HepG2 (cell line): ENCODE measurements at regions not wholly inside any gene's neighbourhood (a gene's known extent, or its start where the extent isn't known, plus 50 kb on each side); places are given as distances from the start of the nearest gene placed in this dataset.
A peak's percentile ranks its signal among the peaks of the same experiment; 100 is the strongest.

Experiments
- ATAC-seq: fragments of 200-7000 bp; cut with Tn5 transposase; 3 replicates; pipeline ENCODE4 v1.9.1; 2020; ENCODE audit warnings: mild to moderate bottlenecking, moderate library complexity
- BruUV-seq: library from RNA; stranded (reverse); fragments of 400-500 nt; replicated peaks from 2 replicates; lab custom pipeline; 2021; lab: Mats Ljungman, UMichigan
- CTCF ChIA-PET: fragments of 300-600 bp; formaldehyde crosslinking; extraction: SDS; loops from one replicate; lab custom pipeline; 2021; ENCODE audit warnings: low total read pairs, inconsistent platforms, low intra/inter-chr PET ratio; lab: Yijun Ruan, JAX
- POLR2A ChIA-PET: fragments of 350-600 bp; sonication (Branson Sonifier 250); formaldehyde crosslinking; loops from one replicate; lab custom pipeline; 2020; ENCODE audit warnings: antibody characterized with exemption, inconsistent platforms; lab: Yijun Ruan, JAX
- DNase-seq: peaks from one replicate; pipeline ENCODE4 v3.0.0-alpha.2; 2015; ENCODE audit warnings: low spot score
- FAIRE-seq: peaks from 3 replicates; lab custom pipeline; 2011; peaks lifted over from hg19 to GRCh38; lab: Jason Lieb, UNC
- H2AFZ ChIP-seq: one replicate; pipeline ENCODE4 v1.6.1; 2011; ENCODE audit warnings: low read length, inconsistent platforms
- H3K27ac ChIP-seq: fragments of 300-600 bp; 3 replicates; pipeline ENCODE4 v1.8.0; 2011; ENCODE audit warnings: mixed run types, mild to moderate bottlenecking, mixed read lengths, low read length, inconsistent platforms; ENCODE audit not compliant: insufficient read depth; ENCODE audit errors: extremely low read length
- H3K27me3 ChIP-seq, 2 experiments: fragments of 200-600 bp in 1 of 2; 2 replicates in 1 of 2; 3 replicates in 1 of 2; pipeline versions ENCODE4 v1.6.0 to v1.8.0; 2011; ENCODE audit warnings: low read length in 2 of 2, mild to moderate bottlenecking in 2 of 2, moderate library complexity in 2 of 2, inconsistent platforms in 1 of 2; ENCODE audit not compliant: insufficient read depth in 2 of 2, control insufficient read depth in 1 of 2
- H3K36me3 ChIP-seq, 2 experiments: fragments of 200-600 bp in 1 of 2; replicated peaks in 1 of 2; 2 replicates in 1 of 2; 3 replicates in 1 of 2; pipeline versions ENCODE4 v1.5.1 to v1.8.0; 2011; ENCODE audit warnings: low read length in 2 of 2, inconsistent platforms in 1 of 2; ENCODE audit not compliant: insufficient read depth in 2 of 2, control insufficient read depth in 1 of 2
- H3K4me1 ChIP-seq: 2 replicates; pipeline ENCODE4 v1.5.1; 2012; ENCODE audit warnings: low read length, inconsistent platforms; ENCODE audit not compliant: insufficient read depth
- H3K4me2 ChIP-seq: 2 replicates; pipeline ENCODE4 v1.6.0; 2011; ENCODE audit warnings: low read depth, low read length, inconsistent platforms
- H3K4me3 ChIP-seq, 3 experiments: fragments of 200-600 bp in 1 of 3; sonication (generic), shearing (Covaris generic) in 1 of 3; replicated peaks in 1 of 3; 2 replicates each; pipeline ENCODE4 v1.5.1; 2011 to 2016; ENCODE audit warnings: low read length in 3 of 3, inconsistent platforms in 2 of 3, low read depth in 2 of 3, mild to moderate bottlenecking in 2 of 3, control low read depth in 1 of 3, mixed read lengths in 1 of 3; ENCODE audit not compliant: insufficient read depth in 1 of 3
- H3K79me2 ChIP-seq: one replicate; pipeline ENCODE4 v1.6.1; 2011; ENCODE audit warnings: low read length, inconsistent platforms; ENCODE audit not compliant: insufficient read depth
- H3K9ac ChIP-seq: 2 replicates; pipeline ENCODE4 v1.6.0; 2011; ENCODE audit warnings: mild to moderate bottlenecking, low read depth, low read length, inconsistent platforms; ENCODE audit not compliant: insufficient read depth
- H3K9me3 ChIP-seq: 2 replicates; pipeline ENCODE4 v1.5.1; 2012; ENCODE audit warnings: mild to moderate bottlenecking, low read length
- H4K20me1 ChIP-seq: 2 replicates; pipeline ENCODE4 v1.6.0; 2011; ENCODE audit warnings: inconsistent platforms, mild to moderate bottlenecking, low read length, moderate library complexity; ENCODE audit not compliant: insufficient read depth
- CTCF ChIP-seq: sonication (generic); formaldehyde crosslinking; IDR thresholded peaks from 2 replicates; pipeline ENCODE4 v1.5.0; 2020; ENCODE audit warnings: mild to moderate bottlenecking, missing genetic modification reagents, moderate library complexity
- NONO ChIP-seq, 2 experiments: fragments of 450-650 bp in 1 of 2; sonication (generic) in 1 of 2; formaldehyde crosslinking in 1 of 2; IDR thresholded peaks in 1 of 2; conservative IDR thresholded peaks in 1 of 2; 2 replicates each; pipeline versions ENCODE4 v1.6.1 to v1.8.0; 2017 to 2022; ENCODE audit warnings: mild to moderate bottlenecking in 1 of 2, missing genetic modification reagents in 1 of 2, moderate library complexity in 1 of 2
- RFXANK ChIP-seq: IDR thresholded peaks from 2 replicates; pipeline ENCODE4 v1.6.1; 2016
- ZNF609 ChIP-seq: sonication (generic); formaldehyde crosslinking; IDR thresholded peaks from 2 replicates; pipeline ENCODE4 v1.4.0; 2020; ENCODE audit warnings: mild to moderate bottlenecking, missing genetic modification reagents, borderline replicate concordance
- ZNF619 ChIP-seq: sonication (generic); formaldehyde crosslinking; IDR thresholded peaks from 2 replicates; pipeline ENCODE4 v1.4.0; 2020; ENCODE audit warnings: mild to moderate bottlenecking, missing genetic modification reagents
- ZNF891 ChIP-seq: sonication (generic); formaldehyde crosslinking; IDR thresholded peaks from 2 replicates; pipeline ENCODE4 v1.5.0; 2020; ENCODE audit warnings: mild to moderate bottlenecking, missing genetic modification reagents
- WGBS: methylation state at CpG from one replicate; pipeline ENCODE4 v1.1.6; 2017; ENCODE audit warnings: low lambda C conversion rate; 5-methylcytosine and 5-hydroxymethylcytosine counted together
- in situ Hi-C: cut with HindIII; loops from 2 replicates; pipeline ENCODE4 v1.10.0; 2017; ENCODE audit warnings: low pct_unique_long_range_greater_than_20kb; ENCODE audit not compliant: extremely low pct_ligation_motif_present
- intact Hi-C: fragments of 100-400 bp; cut with micrococcal nuclease; formaldehyde crosslinking; loops from one replicate; pipeline ENCODE4 v1.10.0; 2022; ENCODE audit not compliant: unreplicated experiment

- H3K4me1 ChIP-seq = no peaks in the 10 kb centered on the region
- FAIRE-seq (no peak), ATAC-seq (no peak), DNase-seq (no peak)
- no peak overlapping the region for H3K27ac ChIP-seq
- ChIA-PET POLR2A (no interaction called here), CTCF (no interaction called here)
- no peaks in the 10 kb centered on the region for H3K36me3 ChIP-seq
- no peak overlapping the region for H3K9ac ChIP-seq
- intact Hi-C loops = no loop called here
- peaks cover 45% of the 10 kb centered on the region for H3K9me3 ChIP-seq
- BruUV-seq = no TSS peak
- WGBS = 10% methylated on average over 9 of the region's 9 CpGs
- no peaks in the 10 kb centered on the region for H4K20me1 ChIP-seq
- no peaks in the 10 kb centered on the region for H3K79me2 ChIP-seq
- no peaks in the 10 kb centered on the region for H3K27me3 ChIP-seq
- H2AFZ ChIP-seq = no peak overlapping the region
- no peak for TF ChIP-seq NONO (IDR thresholded peaks at IDR 0.05)
- no peak for TF ChIP-seq NONO (CRISPR knock-in tag; conservative IDR thresholded peaks at IDR 0.05)
- no peak overlapping the region for H3K4me2 ChIP-seq
- no peak overlapping the region for H3K4me3 ChIP-seq
- in situ Hi-C loops = no loop called here
Observed at GRCh38 chr20:61043681-61044080, 208.4 kb upstream of the CDH4 start.

GRCh38 chr20:61044499-61044898 is 207.6 kb upstream of the CDH4 start:
- in situ Hi-C loops (no loop called here), intact Hi-C loops (no loop called here)
- no peak overlapping the region for H3K9ac ChIP-seq
- H2AFZ ChIP-seq = no peak overlapping the region
- ATAC-seq = no peak
- peaks cover 45% of the 10 kb centered on the region for H3K9me3 ChIP-seq
- H3K27ac ChIP-seq = no peak overlapping the region
- BruUV-seq = no TSS peak
- H3K4me1 ChIP-seq = no peaks in the 10 kb centered on the region
- ChIA-PET CTCF (no interaction called here), POLR2A (no interaction called here)
- no peak for FAIRE-seq
- DNase-seq = no peak
- no peaks in the 10 kb centered on the region for H4K20me1 ChIP-seq
- no peaks in the 10 kb centered on the region for H3K36me3 ChIP-seq
- no peak overlapping the region for H3K4me2 ChIP-seq
- WGBS = 18% methylated on average over 4 of the region's 4 CpGs
- TF ChIP-seq RFXANK (CRISPR knock-in tag) (no peak), ZNF609 (CRISPR knock-in tag) (no peak), ZNF619 (CRISPR knock-in tag) (no peak), ZNF891 (CRISPR knock-in tag) (no peak), CTCF (peak; percentile 15; the same call in 1 of the 2 replicates)
- H3K27me3 ChIP-seq = no peaks in the 10 kb centered on the region
- no peaks in the 10 kb centered on the region for H3K79me2 ChIP-seq
- H3K4me3 ChIP-seq = no peak overlapping the region
